NCI-H526 treated with DMSO at 0.1 percent for 48 hours (cell line): ENCODE measurements at regions not wholly inside any gene's neighbourhood (a gene's known extent, or its start where the extent isn't known, plus 50 kb on each side); places are given as distances from the start of the nearest gene placed in this dataset.
A peak's percentile ranks its signal among the peaks of the same experiment; 100 is the strongest.

ENCODE experiments used
- DNase-seq: peaks from one replicate; lab custom pipeline; 2025; lab: John Stamatoyannopoulos, UW

DNA sequence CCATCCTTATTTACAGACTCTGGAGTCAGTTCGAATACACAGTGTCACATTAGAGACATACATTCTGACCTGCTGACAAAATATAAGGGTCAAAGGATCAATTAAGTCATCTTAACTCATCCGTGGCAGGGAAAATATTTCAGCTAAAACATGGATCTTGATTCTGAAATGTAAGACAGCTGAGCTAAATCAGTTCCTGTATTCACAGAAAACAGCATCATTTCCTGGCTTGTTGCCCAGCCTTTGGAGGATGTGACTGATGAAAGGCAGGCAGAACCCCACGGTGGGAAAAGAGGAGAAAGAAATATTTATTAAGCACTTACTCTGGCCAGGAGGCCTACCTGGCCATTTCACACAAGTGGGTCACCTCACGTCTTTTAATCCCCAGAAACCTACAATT lies 101.9 kb downstream of the GAS2L3 start:
- no peak for DNase-seq

GRCh38 chr12:100681074-100681473 lies 107.6 kb downstream of the GAS2L3 start:
- DNase-seq: no peak

DNA sequence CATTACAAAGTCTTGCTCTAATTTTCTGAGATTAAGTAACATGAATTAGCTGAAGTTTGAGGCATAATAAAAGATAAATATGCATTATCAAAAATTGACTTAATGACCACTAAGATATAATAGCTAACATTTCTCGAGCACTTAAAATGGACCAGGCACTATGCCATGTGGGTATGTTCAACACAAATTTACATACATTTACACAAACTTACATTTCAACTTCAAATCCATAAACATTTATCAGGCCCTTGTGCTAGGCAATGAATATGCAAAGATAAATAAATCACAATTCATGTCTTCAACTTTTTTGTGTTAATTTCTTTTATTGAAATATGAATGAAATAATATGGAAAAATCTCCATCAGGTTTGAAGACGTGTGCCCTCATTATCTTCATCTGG lies 108.7 kb downstream of the GAS2L3 start:
- no peak for DNase-seq

DNA sequence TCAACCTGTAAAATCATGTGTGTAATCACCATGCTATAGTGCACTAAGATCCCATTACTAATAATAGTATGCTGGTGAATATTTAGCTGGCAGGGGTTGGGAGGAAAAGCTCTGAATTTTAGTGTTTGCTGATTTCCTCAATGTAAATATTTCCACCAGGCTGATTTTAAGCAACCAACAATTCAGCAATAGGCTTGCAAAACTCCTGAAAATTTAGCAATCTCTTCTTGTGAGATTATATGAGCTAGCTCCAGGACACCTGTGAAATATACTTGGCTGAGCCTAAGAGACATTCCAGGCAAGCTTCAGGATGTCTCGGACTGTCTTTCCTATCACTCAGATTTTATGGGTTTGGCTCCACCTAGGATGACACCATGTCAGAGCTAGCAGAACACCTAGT lies 106.9 kb upstream of the ANO4 start:
- DNase-seq: no peak

GRCh38 chr12:100688451-100688864 lies 106.1 kb upstream of the ANO4 start:
- no peak for DNase-seq

DNA sequence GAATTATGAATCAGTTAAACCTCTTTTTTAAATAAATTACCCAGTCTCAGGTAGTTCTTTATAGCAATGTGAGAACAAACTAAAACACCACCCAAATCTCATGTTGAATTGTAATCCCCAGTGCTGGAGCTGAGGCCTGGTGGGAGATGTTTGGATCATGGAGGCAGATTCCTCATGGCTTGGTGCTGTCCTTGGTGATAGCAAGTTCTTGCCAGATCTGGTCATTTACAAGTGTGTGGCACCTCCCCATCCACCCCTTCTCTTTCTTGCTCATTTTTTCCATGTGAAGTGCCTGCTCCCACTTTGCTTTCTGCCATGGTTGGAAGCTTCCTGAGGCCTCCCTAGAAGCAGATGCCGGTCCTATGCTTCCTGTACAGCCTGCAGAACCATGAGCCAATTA lies 102.1 kb upstream of the ANO4 start:
- DNase-seq: no peak

- no peak for DNase-seq
Measured at GRCh38 chr12:100698518-100698917, 96.1 kb upstream of the ANO4 start.

- DNase-seq: no peak
Measured at GRCh38 chr12:100699209-100699608, 95.4 kb upstream of the ANO4 start.

- no peak for DNase-seq
Measured at GRCh38 chr12:100703337-100703736, 91.2 kb upstream of the ANO4 start.

GRCh38 chr12:100703868-100704267 lies 90.7 kb upstream of the ANO4 start:
- no peak for DNase-seq

GRCh38 chr12:100706033-100706432 lies 88.5 kb upstream of the ANO4 start:
- DNase-seq: no peak

- no peak for DNase-seq
Measured at GRCh38 chr12:100708591-100708990, 86.0 kb upstream of the ANO4 start.

DNA sequence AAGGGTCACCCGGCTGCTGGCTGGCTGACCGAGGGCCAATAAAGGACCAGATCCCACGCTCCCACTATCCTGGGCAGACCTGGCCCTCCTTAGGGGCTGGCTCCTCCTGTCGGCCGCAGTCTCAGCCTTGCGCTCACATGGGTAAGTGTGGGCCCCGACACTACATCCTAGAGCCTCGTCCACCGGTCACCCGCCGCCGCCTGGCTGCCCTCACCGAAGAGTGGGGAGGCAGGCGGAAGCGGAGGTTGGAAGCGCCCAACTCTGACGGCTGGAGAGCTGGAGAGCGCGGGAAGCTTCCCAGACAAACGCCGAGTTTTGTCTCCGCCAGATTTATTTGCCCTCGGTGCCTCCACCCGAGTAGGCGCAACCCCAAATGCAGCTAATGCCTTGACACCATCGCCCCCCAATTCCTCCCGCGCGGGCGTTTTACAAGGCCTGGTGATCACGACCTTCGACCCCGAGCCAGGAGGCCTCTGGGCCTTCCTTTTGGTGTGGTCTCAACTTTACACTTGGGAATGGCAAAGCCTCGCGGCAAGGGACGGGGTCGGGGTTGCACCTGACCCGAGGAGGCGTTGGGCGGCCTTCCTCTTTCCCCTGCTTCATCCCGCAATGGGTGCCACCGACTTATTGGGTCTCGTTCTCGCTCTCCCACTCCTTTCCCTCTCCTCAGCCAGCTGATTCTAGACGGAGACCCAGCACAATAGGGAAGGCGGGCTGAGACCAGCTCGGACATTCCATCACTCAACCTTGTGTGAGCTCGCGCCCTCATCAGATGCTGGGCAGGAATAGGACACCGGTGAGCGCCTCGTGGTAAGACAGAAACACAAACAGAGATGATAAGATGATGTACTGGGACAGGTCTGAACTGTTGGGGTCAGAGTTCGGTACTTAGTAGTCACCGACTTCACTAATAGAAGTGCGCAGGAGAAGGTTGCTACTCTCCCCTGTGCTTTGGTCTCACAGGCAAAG lies 78.3 kb upstream of the ANO4 start:
- DNase-seq: no peak

GRCh38 chr12:100716945-100717732 lies 77.4 kb upstream of the ANO4 start:
- peak; percentile 19 for DNase-seq

GRCh38 chr12:100717733-100718067 lies 76.9 kb upstream of the ANO4 start:
- DNase-seq: no peak

DNA sequence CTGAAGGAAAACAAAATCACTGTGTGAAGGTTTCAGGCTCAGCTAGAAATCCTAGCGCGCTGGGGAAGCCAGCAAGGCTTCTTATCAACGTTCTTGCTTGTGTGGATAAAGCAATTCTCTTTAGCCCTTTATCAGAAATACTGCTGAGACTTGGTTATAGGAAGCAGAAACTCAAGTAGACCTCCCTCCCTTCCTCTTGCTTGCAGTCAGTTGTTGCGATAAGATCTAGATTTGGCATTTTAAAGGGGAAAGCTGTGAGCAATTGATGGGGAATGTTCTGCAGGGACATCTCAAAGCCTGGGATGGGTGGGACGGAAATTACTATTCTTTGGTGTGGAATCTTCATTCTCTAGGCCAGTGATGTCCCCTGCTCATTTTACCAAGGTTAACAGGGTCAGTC lies 76.4 kb upstream of the ANO4 start:
- no peak for DNase-seq

DNA sequence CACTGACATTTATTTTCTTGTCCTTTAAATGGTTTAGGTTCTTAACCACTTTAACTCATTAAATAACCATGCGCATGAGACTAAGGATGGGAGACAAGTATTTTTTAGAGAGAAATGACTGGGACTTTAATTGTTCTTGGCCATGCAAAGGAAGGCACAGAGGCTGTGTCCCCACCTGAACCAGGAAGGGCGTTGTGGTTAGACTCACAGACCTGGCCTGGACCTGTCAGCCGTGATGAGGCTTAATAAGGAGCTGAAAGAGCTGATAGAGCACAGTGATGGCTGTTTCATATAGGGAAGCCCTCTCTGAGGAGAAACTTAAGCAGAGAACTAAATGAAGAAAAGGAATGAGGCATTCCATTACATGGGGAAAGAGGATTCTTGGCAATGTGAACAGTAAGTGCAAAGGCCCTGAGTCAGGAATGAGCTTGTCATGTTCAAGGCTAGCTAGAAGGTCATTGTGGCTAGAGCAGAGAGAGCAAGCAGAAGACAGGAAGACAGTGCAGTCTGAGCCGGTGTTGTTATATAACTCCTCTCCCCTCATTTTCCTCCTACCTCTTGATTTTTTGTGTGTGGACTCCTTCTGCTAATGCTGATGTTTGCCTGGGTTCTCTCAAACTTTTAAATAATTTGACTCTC lies 74.4 kb upstream of the ANO4 start:
- DNase-seq: no peak

GRCh38 chr12:100721169-100721568 lies 73.4 kb upstream of the ANO4 start:
- DNase-seq: no peak

- no peak for DNase-seq
Measured at GRCh38 chr12:100724071-100724470, 70.5 kb upstream of the ANO4 start.

DNA sequence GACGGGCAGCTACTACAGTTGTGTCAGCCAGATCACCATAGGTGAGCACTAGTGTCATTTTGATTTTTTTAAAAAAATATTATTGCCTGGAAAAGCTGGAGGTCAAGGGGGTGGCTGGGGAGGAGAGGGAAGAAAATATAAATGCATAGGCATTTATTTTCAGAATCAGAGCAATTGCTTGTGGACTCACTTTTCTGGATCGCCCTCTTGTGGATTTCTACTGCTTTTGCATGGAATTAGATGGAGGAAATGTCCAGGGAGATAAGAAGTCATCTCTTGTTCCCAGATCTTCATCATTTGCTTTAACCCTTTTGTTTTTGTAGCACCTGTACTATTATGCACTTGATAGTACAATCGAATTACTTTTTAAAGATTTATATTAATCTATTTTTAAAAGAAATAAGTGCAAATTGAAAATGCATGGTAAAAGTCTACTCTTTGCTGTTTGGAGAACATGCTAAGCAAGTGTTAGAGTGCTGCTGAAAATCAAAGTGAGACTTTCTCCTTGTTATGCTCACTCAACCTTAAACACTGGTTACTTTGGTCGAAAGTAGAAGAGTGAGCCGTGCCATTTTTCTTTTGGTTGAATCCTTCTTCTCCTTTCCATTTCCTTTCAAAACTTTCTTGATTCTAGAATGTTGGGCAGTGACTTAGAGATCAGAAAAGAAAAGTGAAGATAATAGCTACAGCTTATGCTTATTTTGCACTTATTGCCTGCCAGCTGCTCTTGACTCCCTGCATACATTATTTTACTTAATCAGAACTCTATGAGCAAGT lies 60.6 kb upstream of the ANO4 start:
- DNase-seq: peak; percentile 20

- no peak for DNase-seq
Measured at GRCh38 chr12:100737168-100737567, 57.4 kb upstream of the ANO4 start.

DNA sequence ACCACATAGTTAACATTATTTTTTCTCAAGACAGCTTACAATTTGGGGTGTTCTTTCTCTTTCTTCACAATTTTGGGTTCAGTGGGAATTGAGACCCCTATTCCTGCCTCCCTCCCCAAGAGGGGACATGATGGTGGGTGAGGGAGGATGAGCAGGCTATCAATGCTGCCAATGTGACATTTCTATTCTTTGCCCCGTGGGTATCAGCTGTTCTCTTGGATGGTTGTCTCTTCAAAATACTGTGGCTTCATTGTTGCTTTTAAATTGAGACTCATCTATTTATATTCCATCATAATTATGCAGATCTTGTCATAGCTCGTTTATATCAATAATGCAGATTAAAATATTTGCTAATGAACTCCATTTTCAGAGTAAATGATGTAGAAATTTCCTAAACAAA lies 56.5 kb upstream of the ANO4 start:
- no peak for DNase-seq
